GM19328 (cell line): ENCODE measurements at regions not wholly inside any gene's neighbourhood (a gene's known extent, or its start where the extent isn't known, plus 50 kb on each side); places are given as distances from the start of the nearest gene placed in this dataset.

ENCODE experiments used
- ATAC-seq: cut with Tn5 transposase; IDR thresholded peaks from one replicate; pipeline ENCODE4 v1.9.1; 2021; ENCODE audit warnings: mild to moderate bottlenecking, moderate library complexity; ENCODE audit not compliant: unreplicated experiment

DNA sequence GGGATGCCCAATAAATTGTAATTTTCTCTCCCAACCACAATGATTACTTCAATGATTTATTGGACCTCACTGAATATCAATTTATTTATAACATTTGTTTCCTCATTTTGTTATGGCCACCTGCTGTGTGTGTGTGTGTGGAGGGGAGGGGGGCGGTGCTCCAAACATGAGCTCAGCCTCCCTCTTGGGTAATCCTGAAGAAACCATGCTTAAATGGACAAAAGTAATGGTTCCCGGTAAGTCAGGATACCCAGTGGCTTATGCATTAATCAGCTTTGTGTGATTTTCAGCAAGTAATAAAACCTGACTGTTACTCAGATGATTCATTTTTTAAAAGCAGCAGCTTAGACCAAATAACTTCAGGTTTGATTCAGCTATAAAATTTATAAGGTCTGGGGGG lies 495.1 kb upstream of the MEX3C start:
- ATAC-seq: no peak

DNA sequence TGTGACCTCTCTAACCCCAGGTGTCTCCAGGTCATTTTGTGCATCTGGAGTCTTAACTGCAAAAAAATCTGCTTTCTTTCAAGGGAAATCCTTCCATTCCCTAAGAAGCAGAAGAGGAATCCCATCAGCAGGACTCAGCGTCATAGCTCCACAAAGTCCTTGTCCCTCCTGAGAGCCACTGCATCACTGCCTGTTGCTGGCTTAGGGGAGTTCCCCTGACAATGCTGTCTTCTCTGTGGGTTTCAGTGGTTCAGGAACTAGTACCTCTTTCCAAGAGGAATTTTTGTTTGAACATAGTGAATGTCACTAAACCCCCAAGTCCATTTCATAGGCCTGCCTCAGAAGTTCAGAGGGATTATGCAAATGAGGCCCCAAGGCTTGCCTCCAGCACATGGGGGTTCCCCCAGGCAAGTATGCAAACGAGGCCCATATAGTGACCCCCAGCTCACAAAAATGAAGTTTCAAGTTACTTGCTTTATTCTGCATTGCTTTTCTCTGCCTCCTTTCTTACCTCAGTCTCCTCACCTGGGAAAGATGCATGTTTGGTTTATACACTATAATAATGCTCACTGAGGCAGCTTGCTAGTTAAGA lies 513.9 kb upstream of the MEX3C start:
- peak; percentile 66 for ATAC-seq

DNA sequence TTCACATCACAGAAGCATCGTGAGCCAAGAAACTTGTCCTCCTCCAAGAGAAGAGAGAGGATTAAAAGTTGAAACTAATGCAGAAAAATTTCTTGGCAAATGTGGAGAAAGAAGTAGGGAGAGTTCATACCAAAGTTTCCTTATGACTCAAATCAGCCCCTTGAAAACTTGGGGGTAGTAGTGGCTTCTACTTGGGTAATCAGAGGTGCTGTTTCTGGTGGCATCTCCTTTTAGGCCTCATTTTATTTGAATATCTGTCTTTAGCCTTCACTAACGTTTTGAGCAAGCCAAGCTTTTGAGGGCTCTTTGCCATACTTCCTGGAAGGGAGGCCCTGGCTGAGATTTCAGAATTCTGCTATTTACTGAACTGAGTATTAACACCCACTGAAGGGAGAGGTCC lies 515.3 kb upstream of the MEX3C start:
- ATAC-seq: no peak

DNA sequence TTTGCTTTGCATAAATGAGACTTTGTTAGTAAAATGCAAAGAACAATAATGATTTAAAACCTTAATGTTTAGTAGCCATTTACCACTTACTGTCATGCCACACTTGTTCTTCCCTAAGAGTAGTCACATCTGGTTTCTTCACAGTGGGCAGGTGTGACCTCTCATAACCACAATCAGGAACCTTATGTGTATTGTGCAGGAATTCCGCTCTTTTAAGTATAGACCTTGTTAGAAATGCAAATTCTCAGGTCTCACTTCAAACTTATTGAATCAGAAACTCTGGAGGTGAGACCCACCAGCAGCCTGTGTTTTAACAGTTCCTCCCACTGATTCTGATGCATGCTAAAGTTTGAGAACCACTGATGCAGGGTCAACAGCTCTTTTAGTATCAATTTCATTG lies 518.8 kb upstream of the MEX3C start:
- ATAC-seq: no peak

DNA sequence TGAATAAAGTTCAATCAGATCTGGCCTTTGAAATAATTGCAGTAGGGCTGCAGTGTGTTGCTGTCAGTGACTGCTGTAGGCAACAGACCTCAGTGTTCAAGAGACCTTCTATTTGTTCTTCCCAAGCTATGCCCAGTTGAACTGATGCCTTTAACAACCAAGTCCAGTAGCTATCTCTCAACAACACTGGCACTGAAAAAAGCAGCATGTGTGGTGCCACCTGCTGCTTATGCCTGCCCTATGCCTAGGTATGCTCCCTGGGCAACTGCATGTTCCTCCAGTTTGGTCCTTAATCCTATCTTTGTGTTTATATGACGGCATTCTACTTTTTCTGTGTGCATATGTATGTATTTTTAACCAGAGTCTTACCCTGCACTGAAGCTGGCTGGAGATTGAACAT lies 523.9 kb upstream of the MEX3C start:
- no peak for ATAC-seq

DNA sequence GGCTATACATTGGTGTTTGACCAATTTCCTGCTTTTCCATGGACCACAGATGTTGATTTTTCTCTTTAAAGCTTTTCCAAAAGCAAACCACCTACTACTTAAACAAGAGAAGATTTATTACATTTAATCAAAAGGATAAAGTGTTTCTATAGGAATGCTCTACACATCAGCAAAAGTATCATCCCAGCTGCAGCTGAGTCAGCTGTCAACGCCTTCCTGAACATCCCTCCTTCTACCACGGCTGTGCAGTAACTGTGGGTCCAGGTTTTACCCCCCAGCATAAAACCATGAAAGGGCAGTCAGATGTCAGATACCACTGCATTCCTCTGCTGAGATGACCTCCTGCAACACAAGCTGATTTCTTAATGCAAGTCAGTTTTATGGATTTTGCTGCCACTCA lies 524.5 kb upstream of the MEX3C start:
- ATAC-seq: no peak

DNA sequence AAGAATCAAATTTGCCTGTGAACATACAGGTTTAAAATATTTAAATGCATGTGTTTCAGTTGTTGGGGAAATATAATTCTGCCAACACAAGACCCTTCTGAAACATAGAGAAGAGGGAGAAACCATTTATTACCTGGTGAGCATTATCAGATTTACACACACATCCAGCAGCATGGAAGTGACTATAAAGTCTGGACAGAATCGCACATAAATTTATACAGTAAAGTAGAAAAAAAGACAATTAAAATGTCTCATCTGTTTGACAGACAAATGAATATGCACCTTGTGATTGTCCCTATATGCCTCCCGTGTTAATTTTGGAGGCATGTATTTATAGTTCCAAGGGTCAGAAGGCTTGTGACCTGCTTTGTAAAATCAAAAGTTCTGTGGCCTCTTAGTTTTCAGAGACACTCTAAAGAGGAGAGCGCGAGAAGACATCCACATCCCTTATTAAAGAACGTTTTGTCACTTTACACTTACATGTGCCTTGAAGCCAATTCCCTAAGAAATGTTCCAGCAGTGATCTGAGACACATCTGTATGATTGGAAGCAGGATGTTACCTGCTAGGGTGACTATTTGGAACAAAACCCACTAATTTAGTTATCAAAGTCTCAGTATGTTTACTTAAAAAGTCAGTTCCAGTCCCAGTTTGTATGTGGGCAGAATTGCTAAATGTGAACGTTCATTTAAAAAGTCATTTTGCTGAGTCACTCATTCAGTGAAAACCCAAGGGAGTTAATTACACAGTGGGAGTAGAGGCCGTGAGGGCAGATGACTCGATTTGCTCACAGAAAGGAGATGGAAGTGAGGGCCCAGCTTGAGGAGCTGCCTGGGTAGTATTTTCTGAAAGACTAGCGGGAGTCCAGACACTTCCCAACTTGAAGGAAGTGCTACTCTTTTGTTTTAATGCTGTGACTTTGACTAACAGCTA lies 527.6 kb upstream of the MEX3C start:
- no peak for ATAC-seq

DNA sequence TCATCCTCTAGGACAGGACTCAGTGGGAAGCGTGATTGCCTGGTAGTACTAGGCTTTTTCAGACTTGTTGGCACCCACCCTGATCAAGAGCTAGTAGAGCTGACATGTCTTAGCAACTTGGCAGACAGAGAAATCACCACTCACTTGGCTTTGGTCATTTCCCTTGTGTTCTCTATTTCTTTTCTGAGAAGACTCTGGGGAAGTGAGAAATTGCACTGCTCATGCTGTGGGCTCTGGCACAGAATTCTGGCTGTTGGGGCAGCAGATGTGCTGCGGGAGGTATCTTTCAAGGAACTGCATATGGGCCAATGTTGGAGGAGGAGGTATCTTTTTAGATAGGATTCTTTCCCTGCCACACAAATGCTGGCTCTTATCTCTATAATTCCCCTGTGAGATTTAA lies 529.1 kb upstream of the MEX3C start:
- no peak for ATAC-seq

DNA sequence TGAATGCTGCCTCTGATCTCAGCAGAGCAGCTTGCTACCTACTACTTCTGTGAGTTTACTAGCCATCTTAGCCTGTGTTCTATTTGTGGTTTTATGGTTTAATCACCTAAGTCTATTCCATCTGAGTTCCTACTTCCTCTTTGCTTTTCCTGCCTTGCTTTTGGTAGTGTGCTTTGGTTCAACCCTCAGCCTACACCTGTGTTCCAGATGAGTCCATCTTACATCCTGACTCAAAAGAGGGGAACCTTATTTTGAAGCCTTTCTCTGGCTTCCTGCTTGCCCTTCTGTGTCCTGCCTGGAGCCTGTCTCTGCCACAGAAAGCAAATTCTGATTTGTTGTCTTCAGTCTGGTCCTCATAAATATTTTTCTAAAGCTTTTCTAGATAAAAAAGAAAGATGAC lies 530.3 kb upstream of the MEX3C start:
- ATAC-seq: peak; percentile 50

DNA sequence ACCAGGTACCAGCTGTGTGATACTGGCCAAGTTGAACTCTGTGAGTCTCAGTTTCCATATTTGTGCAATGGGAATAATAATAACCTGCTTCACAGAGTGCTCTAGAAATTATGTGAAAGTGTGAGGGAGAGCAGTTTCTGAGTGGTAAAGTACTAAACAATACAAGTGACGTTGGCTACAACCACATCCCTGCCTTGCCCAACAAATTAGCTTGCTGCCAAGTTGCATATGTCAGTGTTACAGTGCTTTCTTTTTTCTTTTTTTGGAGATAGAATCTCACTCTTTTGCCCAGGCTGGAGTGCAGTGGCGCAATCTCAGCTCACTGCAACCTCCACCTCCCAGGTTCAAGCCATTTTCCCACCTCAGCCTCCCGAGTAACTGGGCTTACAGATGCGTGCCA lies 533.6 kb upstream of the MEX3C start:
- ATAC-seq: no peak

DNA sequence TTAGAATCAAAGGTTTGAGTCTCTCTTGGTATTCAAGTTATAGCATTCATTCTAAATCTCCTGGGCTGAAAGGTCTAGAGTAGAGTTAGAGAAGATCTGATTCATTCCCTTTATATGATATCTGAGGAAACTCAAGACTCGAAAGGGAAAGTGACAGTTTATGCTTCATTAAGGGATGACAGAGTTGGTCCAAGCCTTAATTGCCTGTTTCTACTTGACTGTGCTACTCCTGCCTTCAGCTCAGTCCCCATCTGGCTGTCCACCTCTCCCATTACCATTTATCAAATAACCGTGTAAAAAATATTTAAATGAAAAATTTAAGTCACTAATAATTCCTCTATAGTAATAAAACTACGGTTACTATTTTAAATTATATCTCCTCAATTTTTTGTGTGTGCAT lies 537.1 kb upstream of the MEX3C start:
- ATAC-seq: no peak

DNA sequence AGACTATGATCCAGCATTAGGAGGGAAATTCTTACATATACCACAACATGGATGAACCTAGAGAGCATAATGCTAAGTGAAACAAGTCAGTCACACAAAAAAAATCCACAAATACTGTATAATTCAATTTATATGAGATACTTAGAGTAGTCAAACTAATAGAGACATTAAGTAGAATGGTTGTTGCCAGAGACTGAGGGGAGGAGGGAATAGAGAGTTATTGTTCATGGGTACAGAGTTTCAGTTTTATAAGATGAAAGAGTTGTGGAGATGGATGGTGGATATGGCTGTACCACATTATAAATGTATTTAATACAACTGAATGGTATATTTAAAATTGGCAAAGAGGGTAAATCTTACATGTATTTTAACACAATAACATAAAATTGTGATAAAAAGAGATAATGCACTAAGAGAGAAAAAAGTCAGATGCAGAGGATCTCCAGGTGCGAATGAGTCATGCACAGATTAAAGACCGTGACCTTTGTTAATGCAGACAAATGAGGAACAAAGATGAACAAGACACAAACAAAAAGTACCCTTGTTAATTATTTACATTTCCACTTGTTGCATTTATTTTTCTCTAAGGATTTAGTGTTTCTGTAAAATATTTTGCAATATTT lies 541.7 kb upstream of the MEX3C start:
- peak; percentile 81 for ATAC-seq

DNA sequence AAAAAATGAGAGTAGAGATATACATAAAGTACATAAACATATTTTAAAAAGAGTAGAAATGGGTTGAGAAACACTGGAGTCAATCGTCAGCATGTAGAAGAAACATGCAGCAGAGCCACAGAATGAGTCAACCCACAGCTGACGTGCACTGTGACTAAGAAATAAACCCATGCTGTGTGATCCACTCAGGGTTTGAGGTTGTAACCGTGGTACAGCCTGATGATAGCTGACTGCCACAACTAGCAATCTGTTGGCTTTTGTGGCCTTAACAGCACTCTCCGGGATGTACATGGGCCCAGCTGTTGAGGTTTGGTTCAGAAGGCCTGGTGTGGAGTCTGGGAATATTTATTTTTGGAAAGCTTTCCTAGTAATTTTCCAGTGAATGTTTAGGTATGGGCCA lies 554.4 kb upstream of the MEX3C start:
- no peak for ATAC-seq

DNA sequence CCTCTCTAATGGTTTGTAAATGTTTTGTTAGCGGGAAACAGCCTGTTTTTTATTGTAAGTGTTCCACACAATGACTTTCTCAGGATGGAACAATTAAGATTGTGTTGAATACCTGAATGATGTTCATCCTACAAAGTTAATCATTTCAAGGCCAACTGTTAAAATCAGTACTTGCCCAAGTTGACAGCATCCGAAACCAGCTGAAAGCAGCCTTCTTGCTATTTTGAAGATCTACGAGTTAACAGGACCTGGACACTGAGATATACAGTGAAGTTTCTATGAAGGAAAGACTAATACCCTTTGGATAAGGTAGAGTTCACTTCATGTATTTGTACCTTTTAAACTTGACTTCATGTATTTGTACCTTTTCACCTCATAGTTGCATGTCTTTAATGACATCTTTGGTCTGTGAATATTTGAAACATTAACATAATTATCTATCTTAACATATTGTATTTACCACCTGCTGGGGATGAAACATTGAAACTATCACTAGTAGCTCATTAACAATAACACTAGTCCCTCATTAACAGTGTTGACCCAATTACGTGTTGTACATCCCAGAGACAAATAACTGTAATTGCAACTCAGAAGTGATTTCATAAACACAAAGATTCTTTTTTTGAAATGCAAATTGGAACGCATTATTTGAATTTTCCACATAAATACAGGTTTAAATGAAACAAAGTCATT lies 556.0 kb upstream of the MEX3C start:
- no peak for ATAC-seq

DNA sequence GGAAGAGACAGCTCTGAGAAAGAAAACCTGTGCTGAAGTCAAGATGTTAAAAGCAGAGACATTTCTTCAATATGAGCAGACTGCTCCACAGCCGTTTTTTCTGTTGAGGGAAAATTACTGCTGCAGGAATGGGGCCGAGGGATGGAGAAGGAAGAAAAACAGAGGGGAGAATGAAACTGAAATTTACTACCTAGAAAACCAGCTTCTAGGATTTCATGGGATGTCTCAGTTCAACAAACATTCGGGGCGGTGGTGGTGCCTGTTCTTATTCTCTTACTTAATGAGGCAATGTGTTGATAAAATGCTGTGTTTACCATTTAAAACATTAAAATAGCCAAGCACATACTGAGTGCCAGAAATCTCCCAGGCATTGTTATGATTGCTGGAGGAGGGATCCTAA lies 557.1 kb upstream of the MEX3C start:
- ATAC-seq: no peak

DNA sequence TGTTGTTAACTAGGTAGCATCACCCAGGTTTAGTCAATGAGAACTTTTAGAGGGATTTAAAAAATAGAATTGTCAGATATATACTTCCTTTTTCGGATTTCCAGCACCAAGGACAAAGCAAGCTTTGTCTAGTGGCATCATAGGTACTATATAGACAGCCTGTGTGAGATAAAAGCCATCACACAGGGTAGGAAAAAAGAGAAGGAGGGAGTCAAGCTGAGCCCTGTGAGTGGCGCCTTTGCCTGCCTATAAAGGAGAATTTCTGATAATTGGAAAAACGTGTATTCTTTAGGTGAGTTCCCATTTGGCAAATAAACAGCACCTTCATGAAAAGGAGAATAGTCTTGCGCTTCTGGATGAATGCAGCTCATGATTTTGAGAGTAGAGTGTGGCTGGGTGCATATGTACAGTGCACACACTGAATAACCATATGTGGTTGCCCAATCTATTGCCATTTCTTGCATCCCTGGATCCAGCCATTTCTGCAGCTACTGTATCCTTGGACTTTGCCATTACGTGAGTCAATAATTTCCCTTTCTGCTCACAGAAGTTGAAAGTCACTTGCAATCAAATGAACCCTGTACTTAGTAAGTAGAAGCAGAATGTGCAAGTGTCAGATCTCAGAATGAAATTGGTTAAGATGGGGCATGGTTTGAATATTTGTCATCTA lies 559.9 kb upstream of the MEX3C start:
- no peak for ATAC-seq

DNA sequence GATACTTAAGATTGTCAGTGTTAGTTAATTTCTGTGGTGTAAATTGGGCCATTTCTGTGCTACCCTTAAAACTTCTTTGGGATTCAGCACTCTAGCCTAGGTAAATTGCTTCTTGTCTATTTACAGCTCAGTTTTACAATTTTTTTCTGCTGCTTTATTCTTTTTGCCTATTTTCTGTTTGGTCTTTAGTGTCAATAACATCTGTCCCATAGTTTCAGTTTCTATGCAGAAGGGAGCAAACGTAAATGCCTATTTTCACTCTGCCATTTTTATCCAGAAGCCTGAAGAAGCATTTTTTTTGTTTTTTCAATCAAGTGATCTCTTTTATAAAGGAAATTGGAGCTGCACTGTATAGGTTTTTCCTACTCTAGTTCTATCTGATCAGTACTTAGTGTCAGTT lies 564.9 kb upstream of the MEX3C start:
- ATAC-seq: no peak

DNA sequence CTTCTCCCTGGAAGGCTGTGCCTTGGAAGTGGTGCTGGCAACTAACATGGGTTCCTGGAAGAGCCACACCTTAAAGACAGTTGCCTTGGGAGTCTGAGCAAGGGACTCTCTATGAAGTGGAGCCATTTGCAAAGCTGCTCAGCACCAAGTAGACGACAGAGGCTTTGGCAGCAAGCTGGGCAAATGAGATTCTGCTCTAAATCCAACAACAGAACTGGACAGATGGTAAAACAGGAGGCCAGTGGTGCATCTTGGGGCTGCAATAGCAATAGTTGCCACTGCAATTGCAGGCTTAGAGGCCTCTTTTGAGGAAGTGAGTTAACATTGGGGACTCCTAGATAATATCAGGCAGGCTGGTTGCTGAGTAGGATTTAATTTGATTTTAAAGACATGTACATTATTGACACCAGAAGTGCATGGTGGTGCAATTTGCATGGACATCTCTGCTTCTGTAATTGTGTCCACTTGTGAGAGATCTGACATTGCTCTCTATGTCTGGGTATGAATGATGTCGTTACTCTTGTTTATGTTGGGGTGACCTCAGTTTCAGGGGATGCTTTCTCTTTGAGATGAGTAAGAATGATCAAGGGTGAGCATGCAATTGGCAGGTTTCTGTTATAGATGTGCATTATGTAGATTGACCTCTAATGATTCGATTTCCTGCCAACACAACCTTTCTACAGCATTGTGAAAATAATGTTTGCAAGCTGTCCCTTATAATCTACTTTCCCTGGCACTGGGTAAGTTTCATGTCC lies 568.3 kb upstream of the MEX3C start:
- no peak for ATAC-seq

DNA sequence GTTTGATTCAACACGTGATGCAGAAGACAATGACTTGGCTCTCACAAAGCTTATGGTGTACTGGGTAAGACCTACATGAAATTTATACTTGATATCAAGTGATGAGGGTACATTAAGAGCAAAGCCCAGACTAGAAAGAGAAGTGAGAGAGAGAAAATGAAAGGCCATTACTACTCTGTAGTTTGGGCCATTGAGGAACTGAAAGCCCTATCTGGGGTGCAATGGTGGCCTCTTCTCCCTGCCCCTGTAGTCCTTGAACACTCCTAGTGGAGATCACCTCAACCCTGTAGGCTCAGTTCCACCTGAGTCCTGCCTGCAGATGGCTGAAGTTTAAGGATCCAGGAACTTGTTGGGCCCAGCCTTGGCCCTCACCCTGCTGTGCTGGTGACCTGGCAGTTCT lies 569.8 kb upstream of the MEX3C start:
- peak; percentile 77 for ATAC-seq

DNA sequence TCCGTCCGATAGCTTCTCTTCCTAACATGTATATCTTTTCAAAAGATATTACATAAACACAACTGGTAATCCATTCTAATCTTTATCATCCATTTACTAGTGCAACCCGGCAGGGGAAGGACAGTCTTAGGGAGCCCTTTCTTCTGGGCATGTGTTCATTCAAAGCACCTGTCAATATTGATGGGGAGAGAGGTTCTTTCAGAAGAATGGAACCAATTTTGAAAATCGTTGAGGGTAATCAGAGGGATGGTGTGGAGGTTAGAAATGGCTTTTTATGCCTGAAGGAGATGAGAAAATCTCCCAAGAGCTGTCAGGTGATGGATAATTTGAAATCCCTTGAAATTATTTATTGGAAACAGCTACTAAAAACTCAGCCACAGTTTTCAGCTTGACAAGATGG lies 561.9 kb upstream of the DCC start:
- no peak for ATAC-seq
